ENCODE measurements at regions not wholly inside any gene's neighbourhood (a gene's known extent, or its start where the extent isn't known, plus 50 kb on each side); places are given as distances from the start of the nearest gene placed in this dataset.

DNA sequence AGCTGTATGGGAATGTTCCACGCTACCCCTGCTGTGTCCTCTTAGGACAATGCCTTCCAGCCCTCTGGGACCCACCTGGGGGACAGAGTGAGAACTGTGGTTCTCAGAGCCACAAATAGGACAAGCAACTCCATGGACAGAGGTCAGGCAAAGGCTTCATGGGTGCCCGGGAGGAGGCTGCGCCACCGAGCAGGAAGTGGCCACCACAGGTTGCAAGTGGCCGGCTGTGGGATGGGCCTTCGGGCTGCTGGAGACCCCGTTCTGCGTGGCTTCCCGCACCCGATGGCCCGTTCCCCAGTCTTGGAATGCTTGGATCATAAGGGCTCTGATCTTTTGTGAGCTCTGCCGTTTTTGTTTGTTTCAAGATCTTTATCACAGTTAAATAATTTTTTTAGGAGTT, 118.8 kb downstream of the BOD1 start:
- TF ChIP-seq KLF1 (tag by site-specific recombination; IDR thresholded peaks at IDR 0.05) (no peak), ZNF302 (tag by site-specific recombination; IDR thresholded peaks at IDR 0.05; ENCODE audit: low read depth) (no peak)
- TF ChIP-seq, protein P1, sequence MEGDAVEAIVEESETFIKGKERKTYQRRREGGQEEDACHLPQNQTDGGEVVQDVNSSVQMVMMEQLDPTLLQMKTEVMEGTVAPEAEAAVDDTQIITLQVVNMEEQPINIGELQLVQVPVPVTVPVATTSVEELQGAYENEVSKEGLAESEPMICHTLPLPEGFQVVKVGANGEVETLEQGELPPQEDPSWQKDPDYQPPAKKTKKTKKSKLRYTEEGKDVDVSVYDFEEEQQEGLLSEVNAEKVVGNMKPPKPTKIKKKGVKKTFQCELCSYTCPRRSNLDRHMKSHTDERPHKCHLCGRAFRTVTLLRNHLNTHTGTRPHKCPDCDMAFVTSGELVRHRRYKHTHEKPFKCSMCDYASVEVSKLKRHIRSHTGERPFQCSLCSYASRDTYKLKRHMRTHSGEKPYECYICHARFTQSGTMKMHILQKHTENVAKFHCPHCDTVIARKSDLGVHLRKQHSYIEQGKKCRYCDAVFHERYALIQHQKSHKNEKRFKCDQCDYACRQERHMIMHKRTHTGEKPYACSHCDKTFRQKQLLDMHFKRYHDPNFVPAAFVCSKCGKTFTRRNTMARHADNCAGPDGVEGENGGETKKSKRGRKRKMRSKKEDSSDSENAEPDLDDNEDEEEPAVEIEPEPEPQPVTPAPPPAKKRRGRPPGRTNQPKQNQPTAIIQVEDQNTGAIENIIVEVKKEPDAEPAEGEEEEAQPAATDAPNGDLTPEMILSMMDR (tag by site-specific recombination; IDR thresholded peaks at IDR 0.05): no peak
